ENCODE measurements at regions not wholly inside any gene's neighbourhood (a gene's known extent, or its start where the extent isn't known, plus 50 kb on each side); places are given as distances from the start of the nearest gene placed in this dataset.
"Not testable (repeated sequence)": the region's sequence is repeated elsewhere in the genome, so short reads cannot be mapped to it uniquely, and the experiment has no call there.

DNA sequence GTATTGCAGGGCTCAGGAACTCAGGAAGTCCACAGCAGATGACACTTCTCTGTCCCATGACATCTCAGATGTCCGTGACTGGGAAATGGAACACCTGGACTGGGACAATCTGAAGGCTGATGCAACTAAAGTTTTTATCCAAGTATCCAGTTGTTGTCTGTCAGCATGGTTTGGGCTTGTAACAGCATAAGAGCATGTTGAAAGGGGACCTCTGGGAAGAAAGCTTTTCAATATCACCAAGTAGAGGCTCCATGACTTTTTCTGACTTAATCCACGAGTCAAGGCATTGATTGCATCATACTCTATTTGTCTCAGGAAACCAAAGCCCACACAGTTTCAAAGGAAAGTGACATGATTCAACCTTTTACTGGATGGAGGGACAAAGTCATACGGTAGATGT is 807.7 kb downstream of the MTRR start:
- DNase-seq = no peak

DNA sequence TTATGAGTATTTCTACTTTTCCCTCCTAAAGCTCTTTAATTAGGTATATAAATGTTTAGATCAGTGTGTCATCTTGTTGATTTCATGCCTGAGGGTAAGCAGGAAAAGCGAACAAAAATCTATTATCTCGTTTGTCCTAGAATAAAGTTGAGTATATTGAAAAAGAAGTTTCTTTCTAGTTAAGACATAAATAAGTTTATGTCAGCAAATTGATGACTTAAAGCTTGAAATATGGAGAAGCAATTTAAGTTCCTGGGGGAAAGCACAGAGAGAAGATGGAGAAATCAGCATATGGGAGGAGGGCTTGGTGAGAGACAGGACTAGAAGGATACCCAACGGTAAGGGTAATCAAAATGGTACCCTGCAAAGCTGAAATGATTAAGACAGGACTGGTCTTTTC is 813.4 kb downstream of the MTRR start:
- DNase-seq = no peak

DNA sequence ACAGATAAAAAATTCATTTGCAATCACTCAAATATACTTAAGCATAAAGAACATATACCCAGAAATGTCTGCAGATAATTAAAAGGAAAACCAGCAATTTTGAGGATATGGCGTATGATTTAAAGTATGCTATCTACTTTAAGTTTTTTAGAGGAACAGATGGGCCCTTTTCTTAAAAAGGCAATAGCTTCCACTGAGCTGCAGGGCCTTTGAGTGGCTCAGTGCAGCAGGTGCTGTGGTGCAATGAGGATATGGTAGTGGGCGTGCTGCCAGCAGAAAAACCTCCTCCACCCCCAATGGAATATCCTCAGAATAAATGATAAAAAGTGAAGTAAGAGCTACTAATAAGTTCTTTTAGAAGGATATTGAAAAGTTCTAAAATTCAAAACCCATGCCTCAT is 814.5 kb downstream of the MTRR start:
- no peak for DNase-seq

DNA sequence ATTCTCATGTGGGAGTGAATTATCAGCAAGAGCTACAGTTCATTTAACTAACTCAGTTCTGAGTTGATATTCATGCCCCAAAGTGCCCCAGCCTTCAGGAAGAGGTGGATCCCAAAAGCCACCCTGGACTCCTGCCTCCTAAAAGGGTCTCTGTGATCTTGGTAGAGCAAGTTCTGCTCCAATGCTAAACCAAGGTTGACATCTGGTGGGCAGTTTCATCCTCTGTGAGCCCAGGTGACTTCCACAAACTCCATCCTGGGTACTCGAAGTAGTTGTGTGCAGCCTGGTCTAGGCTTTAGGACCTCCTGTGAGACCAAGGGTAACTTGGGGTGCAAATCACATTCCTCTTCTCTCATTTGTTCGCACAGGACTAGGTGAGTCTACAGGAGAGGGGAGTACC is 816.8 kb downstream of the MTRR start:
- DNase-seq = no peak

DNA sequence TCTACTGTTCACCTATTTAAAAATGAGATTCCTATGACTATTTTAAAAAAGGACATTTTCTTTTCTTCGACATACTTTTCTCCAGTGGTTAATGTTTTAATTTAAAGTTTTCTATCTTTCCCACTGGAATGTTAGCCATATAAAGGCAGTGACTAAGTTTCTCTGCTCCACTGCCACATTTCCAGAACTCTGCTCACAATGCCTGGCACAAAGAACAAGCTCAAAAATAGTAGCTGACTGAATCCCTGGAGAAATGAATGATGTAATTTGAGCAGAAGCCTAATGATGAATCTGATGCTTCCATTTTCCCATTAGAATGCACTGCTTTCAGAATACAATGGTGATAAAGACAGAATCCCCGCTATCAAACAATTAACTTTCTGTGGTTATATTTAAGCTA is 817.8 kb downstream of the MTRR start:
- DNase-seq = no peak

DNA sequence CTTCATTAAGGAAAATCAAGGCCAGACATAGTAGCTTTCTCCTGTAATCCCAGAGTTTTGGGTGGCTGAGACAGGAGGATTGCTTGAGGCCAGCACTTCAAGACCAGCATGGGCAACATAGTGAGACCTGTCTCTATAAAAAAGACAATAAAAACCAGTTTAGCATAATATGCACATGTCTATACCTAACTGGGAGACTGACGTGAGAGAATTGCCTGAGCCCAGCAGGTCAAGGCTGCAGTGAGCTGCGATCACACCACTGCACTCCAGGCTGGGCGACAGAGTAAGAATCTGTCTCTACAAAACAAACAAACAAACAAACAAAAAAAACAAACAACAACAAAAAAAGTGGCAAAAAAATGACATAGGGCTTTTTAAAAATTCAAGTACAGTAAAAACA is 820.8 kb downstream of the MTRR start:
- no peak for DNase-seq

DNA sequence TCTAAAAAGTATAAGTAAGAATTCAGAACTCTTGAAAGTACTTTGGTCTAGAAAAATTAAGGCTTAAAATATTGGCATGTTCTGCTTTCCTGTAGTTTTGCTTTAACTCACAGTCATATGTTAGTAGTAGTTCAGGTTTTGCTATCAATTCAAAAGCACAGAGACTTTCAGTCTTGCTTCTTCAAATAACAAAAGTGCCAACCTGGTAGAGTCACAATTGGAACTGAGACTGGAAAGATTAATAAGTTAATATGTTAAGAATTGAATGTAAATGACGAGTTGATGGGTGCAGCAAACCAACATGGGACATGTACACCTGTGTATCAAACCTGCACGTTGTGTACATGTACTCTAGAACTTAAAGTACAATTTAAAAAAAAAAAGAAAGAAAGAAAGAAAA is 822.3 kb downstream of the MTRR start:
- no peak for DNase-seq

DNA sequence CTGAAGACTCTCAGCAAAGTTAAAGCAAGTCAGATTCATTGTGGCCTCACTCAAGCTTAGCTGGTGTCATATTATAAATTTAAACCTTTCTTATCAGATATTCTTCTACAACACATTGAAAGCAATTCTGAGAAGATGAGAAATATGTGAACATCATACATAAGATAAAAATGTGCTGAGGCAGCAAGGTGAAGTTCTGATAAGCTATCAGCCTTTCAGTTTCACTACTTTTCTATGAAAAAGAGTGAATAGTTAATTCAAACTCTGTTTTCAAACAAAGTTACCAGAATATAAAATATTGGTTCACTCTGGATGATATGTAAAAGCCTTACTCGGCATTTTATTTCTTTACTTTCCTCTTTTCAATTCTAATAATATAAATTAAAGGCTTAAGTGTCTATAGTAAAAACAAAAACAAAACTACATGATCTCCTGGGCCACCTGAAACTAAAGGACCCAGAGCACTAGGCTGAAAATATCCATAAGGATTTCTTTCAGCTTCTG is 824.4 kb downstream of the MTRR start:
- DNase-seq = no peak

DNA sequence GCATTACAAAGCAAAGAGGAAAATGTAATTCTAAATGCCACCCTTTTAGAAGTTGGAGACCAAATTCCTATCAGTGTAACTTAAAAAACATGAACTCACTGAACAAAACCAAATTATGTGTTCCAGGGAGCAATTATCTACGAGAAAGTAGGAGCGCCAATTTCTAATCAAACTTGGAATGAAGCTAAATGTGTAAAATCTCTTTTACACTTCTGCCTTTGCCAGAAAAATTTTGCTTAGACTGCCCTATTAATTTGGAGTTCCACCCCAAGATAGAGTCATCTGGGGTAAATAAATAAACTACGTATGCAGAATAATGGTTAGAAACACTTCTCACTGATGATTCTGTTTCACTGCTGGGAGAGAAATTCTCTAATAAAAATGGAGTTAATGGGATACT is 825.6 kb downstream of the MTRR start:
- DNase-seq = no peak

DNA sequence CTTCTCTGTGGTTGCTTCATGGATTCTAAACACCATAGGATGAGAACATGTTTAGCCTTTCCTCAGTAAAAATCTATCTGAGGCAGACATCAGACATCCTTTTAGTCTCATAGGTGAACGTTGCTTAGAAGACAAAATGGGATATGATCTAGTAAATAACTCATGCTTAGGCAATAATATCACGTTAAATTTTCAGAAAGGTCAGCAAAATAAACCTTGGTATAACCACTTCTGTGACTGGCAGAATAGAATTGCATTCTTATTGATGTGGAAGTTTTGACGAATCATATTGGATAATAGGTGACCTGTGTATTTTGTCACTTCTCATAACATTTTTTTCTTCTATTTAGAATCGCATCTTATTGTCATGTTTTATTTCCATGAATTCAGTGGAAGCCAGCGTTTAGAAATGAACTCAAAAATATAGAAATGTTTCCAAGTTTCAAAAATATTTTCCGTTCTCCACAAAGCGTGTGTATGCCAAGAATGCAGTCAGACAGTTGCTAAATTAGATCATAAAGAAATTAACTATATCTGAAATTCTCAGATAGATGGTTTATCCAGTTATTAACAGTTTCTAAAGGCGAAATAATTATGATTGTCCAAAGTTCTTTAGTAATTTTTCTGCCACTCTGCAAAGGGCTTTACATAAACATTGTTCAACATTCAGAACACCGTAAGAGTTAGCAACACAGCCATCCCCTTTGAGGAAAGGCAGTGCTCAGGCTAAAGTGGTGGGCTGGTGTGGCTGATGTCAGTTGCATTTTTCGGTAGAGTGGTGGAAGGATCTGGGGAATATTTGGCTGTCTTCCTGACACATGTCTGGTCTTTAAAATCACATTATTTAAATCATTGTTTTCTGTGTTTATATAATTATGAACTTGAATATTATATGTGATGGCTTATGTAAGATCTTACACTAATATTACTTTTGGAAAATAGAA is 827.2 kb downstream of the MTRR start:
- no peak for DNase-seq

DNA sequence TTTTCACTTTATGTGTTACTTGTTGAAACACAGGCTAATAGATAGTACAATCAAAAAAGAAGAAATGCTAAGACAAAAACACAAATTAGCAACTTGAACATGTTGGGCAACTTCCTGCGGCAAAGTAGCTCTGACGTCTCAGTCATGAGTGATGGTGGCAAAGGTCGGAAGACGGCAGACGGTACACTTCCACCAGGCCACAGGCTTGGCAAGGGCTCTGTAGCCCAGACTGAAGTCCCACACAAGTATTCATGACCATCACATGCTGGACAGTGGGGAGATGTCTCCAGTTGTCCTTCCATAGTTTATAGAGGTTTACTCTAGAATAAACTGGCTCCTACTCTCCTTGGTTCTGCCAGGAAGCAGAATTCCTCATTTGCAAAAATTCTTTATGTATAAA is 831.3 kb downstream of the MTRR start:
- no peak for DNase-seq

DNA sequence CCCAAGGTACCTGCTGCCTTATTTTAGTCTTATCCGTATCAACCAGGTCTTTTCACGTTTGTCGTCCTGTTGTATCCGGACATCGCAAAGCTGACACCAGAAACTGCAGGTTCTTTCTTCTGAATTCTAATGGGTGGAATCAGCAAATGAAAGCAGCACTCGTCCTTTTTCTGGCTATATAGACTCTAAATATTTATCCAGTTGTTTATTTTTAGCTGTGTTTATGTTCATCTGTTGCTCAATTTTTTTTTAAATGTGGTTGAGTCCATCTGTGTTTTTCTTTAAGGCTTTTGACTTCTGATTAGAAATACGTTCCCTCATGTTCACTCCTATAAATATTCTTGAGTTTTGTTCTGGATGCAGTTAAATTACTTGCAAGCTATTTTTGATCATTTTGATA is 831.7 kb downstream of the MTRR start:
- DNase-seq = no peak

DNA sequence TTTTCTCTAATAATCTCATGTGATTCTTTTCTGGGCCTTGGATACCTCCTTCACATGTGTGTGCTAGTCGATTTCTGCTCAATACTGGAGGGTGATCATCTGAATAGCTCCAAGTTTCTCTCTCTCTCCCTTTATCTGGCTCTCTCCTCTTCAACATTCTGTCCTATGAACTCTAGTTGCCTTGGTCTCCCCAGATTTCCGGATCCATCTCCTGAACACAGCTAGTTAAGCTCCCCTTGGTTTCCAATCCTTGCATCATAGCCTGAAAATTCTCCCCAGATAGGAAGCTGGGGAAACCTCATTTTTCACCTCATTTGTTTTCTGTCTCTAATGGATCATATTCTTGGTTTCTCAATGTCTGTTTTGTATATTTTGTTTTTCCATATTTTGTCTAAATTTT is 832.3 kb downstream of the MTRR start:
- no peak for DNase-seq

DNA sequence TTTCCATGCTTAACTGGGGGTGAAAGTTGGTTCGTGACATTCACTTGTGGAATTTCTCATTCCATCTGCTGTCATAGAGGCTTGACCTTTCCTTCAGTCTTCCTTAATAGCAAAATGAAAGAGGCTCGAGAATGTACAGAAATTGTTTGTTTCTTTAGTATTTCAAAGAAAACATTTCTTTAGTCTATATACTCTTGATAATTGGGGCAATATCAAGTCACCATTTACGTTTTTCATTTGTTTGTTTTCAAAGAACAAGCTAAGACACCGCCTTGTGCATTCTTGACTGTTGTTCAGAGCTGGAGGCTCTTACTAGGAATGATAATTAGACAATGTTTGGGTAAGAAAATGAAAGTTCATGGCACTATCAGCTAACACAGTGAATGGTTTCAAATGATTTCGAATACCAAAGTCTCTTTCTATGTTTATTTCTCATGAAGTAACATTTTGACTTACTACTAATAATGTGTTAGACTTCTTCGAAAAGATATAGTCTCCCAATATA is 835.4 kb downstream of the SEMA5A start:
- no peak for DNase-seq

DNA sequence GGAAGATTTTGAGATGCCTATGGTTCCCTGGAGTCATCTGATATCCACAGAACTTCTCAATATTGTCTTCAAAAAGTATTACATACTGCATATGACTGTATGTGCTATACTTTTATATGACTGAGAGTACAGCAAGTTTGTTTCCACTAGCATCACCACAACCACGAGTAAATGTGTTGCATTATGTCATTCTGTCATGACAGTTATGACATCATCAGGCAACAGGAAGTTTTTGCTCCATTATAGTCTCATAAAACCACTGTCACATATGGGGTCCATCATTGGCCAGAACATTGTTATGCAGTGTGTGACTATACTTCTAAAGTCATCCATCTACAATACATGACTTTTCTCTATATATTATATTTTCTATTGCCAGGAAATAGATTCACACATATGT is 831.7 kb downstream of the SEMA5A start:
- no peak for DNase-seq

DNA sequence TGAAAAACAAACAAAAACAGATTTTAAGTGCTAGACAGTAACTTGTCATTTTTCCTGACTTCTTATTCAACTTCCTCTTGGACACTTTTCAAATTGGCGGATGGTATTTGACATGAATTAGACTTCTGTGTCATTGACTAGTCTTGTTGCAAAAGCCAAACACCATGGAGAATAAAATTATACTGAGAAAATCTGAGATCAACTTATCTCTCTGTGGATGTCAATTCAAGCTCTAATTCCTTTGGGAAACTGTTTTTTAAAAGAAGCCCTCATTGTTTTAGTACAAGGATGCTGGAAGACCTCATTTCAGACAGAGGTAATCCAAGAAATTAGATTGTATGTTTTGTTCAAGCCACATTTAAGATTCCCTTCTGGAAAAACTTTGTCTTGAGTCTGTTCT is 831.0 kb downstream of the SEMA5A start:
- DNase-seq = no peak

DNA sequence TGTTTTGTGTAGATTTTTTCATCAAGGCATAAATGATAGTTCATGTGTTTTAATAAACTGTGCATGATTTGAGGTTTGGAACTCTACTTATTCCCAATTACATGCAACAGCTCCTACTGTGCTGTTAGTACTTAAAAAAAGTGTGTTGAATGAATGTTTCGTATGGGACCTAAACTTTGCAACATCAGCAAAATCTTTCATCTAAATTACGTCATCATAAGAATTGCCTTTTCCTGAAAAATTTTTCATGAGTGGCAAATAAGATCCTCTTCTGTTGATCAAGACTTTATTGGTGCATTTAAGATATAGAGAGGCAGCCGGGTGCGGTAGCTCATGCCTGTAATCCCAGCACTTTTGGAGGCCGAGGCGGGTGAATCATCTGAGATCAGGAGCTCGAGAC is 826.1 kb downstream of the SEMA5A start:
- DNase-seq = no peak

DNA sequence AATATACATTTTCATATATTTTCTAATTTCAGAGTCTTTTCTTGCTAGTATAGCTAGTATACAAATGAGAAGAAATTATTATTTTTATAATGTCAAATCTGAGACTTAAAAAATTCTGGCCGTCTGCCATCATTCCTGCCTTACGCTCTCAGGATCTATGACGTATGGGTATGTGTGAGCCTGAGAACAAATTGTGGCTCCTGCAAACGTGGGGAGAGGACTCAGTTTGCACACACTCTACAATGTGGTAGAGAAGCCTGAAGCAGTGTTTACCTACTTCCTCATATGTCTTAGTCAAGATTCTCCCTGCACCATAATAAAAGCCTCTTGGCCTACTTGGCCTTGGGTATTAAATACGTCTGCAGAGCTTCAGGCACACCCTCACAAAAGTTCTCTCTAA is 825.4 kb downstream of the SEMA5A start:
- no peak for DNase-seq

DNA sequence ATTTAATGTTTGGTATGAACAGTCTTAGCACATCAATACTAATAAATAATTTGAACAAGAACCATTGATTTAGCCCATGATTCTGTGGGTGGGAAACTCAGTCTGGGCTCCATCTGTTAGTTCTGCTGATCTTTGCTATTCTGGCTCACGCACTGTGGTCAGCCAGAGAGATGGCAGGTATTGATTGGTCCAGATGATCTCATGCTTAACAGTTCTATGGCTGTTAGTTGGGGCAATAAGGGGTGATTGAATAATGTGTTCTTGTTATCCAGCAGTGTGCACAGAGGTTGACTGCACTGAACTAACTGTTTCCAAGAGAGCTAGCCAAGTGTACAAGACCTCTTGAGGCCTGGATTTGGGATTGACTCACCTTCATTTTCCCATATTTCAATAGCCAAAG is 824.3 kb downstream of the SEMA5A start:
- no peak for DNase-seq

DNA sequence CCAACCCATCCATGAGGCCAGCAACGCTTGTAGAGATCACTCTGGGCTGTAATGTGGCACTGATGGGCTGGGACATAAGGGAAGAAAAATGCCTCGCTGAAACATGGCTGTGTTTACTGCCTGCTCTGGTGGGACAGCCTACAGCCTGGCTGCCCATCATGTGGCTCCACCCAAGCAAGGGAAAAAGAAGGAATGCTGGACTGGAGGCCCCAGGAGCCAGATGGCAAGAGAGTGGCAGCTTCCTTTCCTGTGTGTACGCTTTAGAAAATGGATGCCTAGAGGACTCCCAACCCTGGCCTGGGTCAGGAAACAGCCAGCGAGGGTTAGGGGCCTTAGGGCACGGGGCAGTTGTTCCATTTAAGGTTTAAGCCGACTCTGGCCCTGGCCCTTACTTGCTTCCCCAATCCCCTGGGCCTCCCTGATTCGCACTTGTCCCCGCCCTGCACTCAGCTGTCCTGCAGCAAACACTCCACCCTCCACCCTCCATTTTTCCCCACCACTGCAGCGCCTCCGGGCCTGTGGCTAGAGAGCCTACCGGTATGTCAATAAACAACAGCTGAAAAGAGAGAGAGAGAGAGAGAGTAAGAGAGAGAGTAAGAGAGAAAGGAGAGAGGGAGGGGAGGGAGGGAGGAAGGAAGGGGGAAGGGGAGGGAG is 819.4 kb downstream of the SEMA5A start:
- DNase-seq = no peak

DNA sequence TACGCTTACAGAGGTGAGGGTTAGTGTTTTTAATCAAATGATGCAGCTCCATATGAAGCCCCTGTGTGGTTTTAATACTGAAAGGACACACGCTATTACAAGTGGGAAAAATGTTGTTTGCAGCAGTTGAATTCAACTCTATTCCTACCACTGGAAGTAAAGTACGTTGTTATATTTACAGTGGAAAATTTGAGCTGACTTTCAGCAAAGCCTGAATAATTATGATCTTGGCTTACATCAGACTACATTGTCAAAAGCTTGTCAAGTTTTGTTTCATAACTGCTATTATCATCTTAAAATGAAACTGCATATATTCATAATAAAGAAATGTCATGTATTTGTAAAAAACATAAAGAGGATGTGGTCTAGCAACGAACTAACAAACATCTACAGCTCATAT is 818.5 kb downstream of the SEMA5A start:
- no peak for DNase-seq

DNA sequence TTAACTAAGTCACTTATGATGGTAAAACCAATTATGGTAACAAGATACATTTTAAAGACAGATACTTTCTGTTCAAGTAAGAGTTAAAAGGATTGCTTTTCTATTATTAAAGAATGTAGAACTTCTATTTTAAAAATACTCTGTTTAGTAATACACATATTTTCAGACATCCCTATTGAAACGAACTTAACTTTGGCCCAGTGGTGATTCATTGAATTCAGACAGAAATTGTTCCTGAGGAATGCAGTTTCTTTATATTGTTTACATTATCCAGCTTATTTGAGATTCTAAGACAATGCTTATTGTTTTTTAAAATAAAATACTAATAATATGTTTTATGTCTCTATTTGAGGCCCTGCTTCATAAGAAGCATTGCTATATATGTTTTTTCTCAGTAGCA is 816.4 kb downstream of the SEMA5A start:
- DNase-seq = no peak

DNA sequence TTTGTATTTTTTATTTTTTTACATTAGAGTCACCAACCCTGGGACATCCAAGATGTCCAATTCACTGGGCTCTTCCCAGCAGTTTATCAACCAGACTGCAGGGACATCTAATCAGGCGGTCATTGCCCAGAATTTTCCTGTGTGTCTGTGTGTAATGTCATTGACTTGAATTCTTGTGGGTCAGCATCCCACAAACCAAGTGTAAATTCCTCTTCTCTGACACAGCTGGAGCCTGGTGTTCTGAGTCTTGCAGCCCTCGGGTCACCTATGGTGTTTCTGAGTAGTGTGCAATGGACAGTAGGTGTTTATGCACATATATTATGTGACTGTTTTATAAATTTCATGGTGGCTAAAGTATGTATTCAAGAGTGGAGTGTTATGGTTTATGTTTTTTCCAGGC is 815.7 kb downstream of the SEMA5A start:
- no peak for DNase-seq

DNA sequence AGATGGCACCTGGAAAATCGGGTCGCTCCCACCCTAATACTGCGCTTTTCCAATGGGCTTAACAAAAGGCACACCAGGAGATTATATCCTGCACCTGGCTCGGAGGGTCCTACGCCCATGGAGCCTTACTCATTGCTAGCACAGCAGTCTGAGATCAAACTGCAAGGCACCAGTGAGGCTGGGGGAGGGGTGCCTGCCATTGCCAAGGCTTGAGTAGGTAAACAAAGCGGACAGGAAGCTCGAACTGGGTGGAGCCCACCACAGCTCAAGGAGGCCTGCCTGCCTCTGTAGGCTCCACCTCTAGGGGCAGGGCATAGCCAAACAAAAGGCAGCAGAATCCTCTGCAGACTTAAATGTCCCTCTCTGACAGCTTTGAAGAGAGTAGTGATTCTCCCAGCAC is 814.8 kb downstream of the SEMA5A start:
- DNase-seq = not testable (repeated sequence)
